RWPE2 (cell line): ENCODE measurements at regions not wholly inside any gene's neighbourhood (a gene's known extent, or its start where the extent isn't known, plus 50 kb on each side); places are given as distances from the start of the nearest gene placed in this dataset.

Experiments used
- ATAC-seq: fragments of 200-7000 bp; cut with Tn5 transposase; 3 replicates; pipeline ENCODE4 v1.9.1; 2021; ENCODE audit warnings: low read depth
- DNase-seq: peaks from one replicate; pipeline ENCODE4 v3.0.0-alpha.2; 2020; ENCODE audit warnings: low spot score
- H3K27ac ChIP-seq: fragments of 450-650 bp; 2 replicates; pipeline ENCODE4 v1.5.1; 2017; ENCODE audit warnings: mild to moderate bottlenecking; ENCODE audit not compliant: poor library complexity, severe bottlenecking
- H3K27me3 ChIP-seq: fragments of 250-450 bp; sonication (Bioruptor Pico); 2 replicates; pipeline ENCODE4 v1.5.1; 2021; ENCODE audit warnings: mild to moderate bottlenecking, moderate library complexity; ENCODE audit not compliant: insufficient read depth, poor library complexity, severe bottlenecking
- H3K36me3 ChIP-seq: fragments of 250-450 bp; sonication (Bioruptor Pico); 2 replicates; pipeline ENCODE4 v1.5.1; 2020; ENCODE audit warnings: low read depth, mild to moderate bottlenecking, moderate library complexity
- H3K4me1 ChIP-seq: fragments of 250-450 bp; sonication (Bioruptor Pico); 2 replicates; pipeline ENCODE4 v1.5.1; 2021; ENCODE audit warnings: mild to moderate bottlenecking, moderate library complexity; ENCODE audit not compliant: insufficient read depth, poor library complexity, severe bottlenecking
- H3K4me3 ChIP-seq: fragments of 250-450 bp; sonication (Bioruptor Pico); 2 replicates; pipeline ENCODE4 v1.5.1; 2021; ENCODE audit warnings: mild to moderate bottlenecking, moderate library complexity; ENCODE audit not compliant: severe bottlenecking
- H3K9me3 ChIP-seq: fragments of 250-450 bp; sonication (Bioruptor Pico); 2 replicates; pipeline ENCODE4 v1.5.1; 2021; ENCODE audit warnings: mild to moderate bottlenecking, moderate library complexity; ENCODE audit not compliant: severe bottlenecking
- CTCF ChIP-seq: fragments of 450-650 bp; IDR thresholded peaks from one replicate; pipeline ENCODE4 v1.5.1; 2017; ENCODE audit warnings: mild to moderate bottlenecking, moderate library complexity; ENCODE audit not compliant: poor library complexity, severe bottlenecking

GRCh38 chr13:111973605-111974340 lies 93.2 kb upstream of the SOX1 start:
- no peak for TF ChIP-seq CTCF
- Histone ChIP-seq H3K9me3 (no peaks in the 10 kb centered on the region), H3K36me3 (no peaks in the 10 kb centered on the region), H3K27ac (no peak overlapping the region), H3K4me1 (no peaks in the 10 kb centered on the region), H3K4me3 (no peak overlapping the region), H3K27me3 (peaks cover 27% of the 10 kb centered on the region)
- no peak for DNase-seq
- no peak for ATAC-seq

DNA sequence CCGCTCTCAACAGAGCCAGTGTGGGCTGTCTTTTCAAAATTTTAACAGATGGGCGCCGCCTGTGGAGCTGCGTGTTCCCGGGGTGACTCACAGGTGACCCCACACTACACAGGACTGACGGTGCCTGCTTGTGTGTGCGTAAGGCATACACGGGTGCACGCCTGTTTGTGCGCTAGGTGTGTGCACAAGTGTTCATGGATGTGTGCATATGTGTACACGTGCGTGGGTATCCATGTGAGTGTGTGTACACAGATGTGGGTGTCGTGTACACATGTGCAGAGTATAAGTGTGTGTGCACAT lies 92.7 kb upstream of the SOX1 start:
- ATAC-seq (no peak), DNase-seq (no peak)
- Histone ChIP-seq H3K4me3 (no peak overlapping the region), H3K27ac (no peak overlapping the region), H3K27me3 (peaks cover 27% of the 10 kb centered on the region), H3K9me3 (no peaks in the 10 kb centered on the region), H3K36me3 (no peaks in the 10 kb centered on the region), H3K4me1 (no peaks in the 10 kb centered on the region)
- no peak for TF ChIP-seq CTCF

- Histone ChIP-seq H3K4me3 (no peak overlapping the region), H3K27me3 (peaks cover 27% of the 10 kb centered on the region), H3K9me3 (no peaks in the 10 kb centered on the region), H3K36me3 (no peaks in the 10 kb centered on the region), H3K4me1 (no peaks in the 10 kb centered on the region), H3K27ac (no peak overlapping the region)
- no peak for TF ChIP-seq CTCF
- DNase-seq (no peak), ATAC-seq (no peak)
Measured at GRCh38 chr13:111975539-111976473, 91.1 kb upstream of the SOX1 start.

- TF ChIP-seq CTCF = no peak
- DNase-seq (no peak), ATAC-seq (no peak)
Measured at GRCh38 chr13:111976474-111977178, 90.3 kb upstream of the SOX1 start.

More at GRCh38 chr13:111976474-111977178, 90.3 kb upstream of the SOX1 start:
- Histone ChIP-seq H3K27me3 (peaks cover 24% of the 10 kb centered on the region), H3K36me3 (no peaks in the 10 kb centered on the region), H3K27ac (no peak overlapping the region), H3K4me3 (no peak overlapping the region), H3K9me3 (no peaks in the 10 kb centered on the region), H3K4me1 (no peaks in the 10 kb centered on the region)
